GM21526 (cell line): ENCODE measurements at regions not wholly inside any gene's neighbourhood (a gene's known extent, or its start where the extent isn't known, plus 50 kb on each side); places are given as distances from the start of the nearest gene placed in this dataset.
"Not testable (repeated sequence)": the region's sequence is repeated elsewhere in the genome, so short reads cannot be mapped to it uniquely, and the experiment has no call there.

Source experiments
- ATAC-seq: cut with Tn5 transposase; IDR thresholded peaks from one replicate; pipeline ENCODE4 v1.9.1; 2021; ENCODE audit warnings: moderate library complexity; ENCODE audit not compliant: unreplicated experiment, low FRiP score

- no peak for ATAC-seq
Measured at GRCh38 chr5:89869346-89869745, 540.2 kb downstream of the CETN3 start.

GRCh38 chr5:89866410-89866809, 543.1 kb downstream of the CETN3 start:
- ATAC-seq: no peak

GRCh38 chr5:89864941-89865340, 544.6 kb downstream of the CETN3 start:
- no peak for ATAC-seq

GRCh38 chr5:89857790-89858189, 551.8 kb downstream of the CETN3 start:
- no peak for ATAC-seq

- no peak for ATAC-seq
Measured at GRCh38 chr5:89855417-89855816, 554.1 kb downstream of the CETN3 start.

- ATAC-seq: no peak
Measured at GRCh38 chr5:89851911-89852310, 557.6 kb downstream of the CETN3 start.

GRCh38 chr5:89850513-89850865, 559.1 kb downstream of the CETN3 start:
- ATAC-seq: no peak

GRCh38 chr5:89849830-89850512, 559.6 kb downstream of the CETN3 start:
- no peak for ATAC-seq

- ATAC-seq: no peak
Measured at GRCh38 chr5:89847743-89848142, 561.8 kb downstream of the CETN3 start.

GRCh38 chr5:89844548-89844947, 565.0 kb downstream of the CETN3 start:
- ATAC-seq: no peak

- ATAC-seq: no peak
Measured at GRCh38 chr5:89842531-89842930, 567.0 kb downstream of the CETN3 start.

GRCh38 chr5:89840906-89841305, 568.6 kb downstream of the CETN3 start:
- no peak for ATAC-seq

GRCh38 chr5:89830691-89831090, 578.9 kb downstream of the CETN3 start:
- ATAC-seq: no peak

- ATAC-seq: no peak
Measured at GRCh38 chr5:89827960-89828359, 581.6 kb downstream of the CETN3 start.

GRCh38 chr5:89827359-89827758, 582.2 kb downstream of the CETN3 start:
- no peak for ATAC-seq

GRCh38 chr5:89826938-89827337, 582.6 kb downstream of the CETN3 start:
- ATAC-seq: no peak

GRCh38 chr5:89823046-89823445, 586.5 kb downstream of the CETN3 start:
- ATAC-seq: no peak

- ATAC-seq: no peak
Measured at GRCh38 chr5:89817841-89818240, 591.7 kb downstream of the CETN3 start.

- ATAC-seq: no peak
Measured at GRCh38 chr5:89816038-89816437, 593.5 kb downstream of the CETN3 start.

- ATAC-seq: not testable (repeated sequence)
Measured at GRCh38 chr5:89800735-89801134, 608.8 kb downstream of the CETN3 start.

- ATAC-seq: not testable (repeated sequence)
Measured at GRCh38 chr5:89794504-89794903, 615.1 kb downstream of the CETN3 start.

GRCh38 chr5:89779734-89780133, 629.8 kb downstream of the CETN3 start:
- not testable (repeated sequence) for ATAC-seq

- ATAC-seq: no peak
Measured at GRCh38 chr5:89777758-89778157, 631.8 kb downstream of the CETN3 start.
